Activated naive CD4-positive, alpha-beta T cell treated with anti-CD3 and anti-CD28 coated beads, Interleukin-2, amount 10 ng/mL, durations not matched to agents 7 days and 5 days (primary cell): ENCODE measurements at regions not wholly inside any gene's neighbourhood (a gene's known extent, or its start where the extent isn't known, plus 50 kb on each side); places are given as distances from the start of the nearest gene placed in this dataset.
A peak's percentile ranks its signal among the peaks of the same experiment; 100 is the strongest.

ENCODE experiments used
- CTCF ChIA-PET: fragments of 350-600 bp; sonication (Branson Sonifier 250); formaldehyde crosslinking; loops from one replicate; lab custom pipeline; 2021; ENCODE audit warnings: antibody characterized with exemption; lab: Charles Lee
- DNase-seq: peaks from one replicate; pipeline ENCODE4 v3.0.0-alpha.2; 2020
- H3K27ac Mint-ChIP-seq: one replicate; pipeline ENCODE4 v1.8.0; 2021; ENCODE audit warnings: mild to moderate bottlenecking, moderate library complexity, mixed read lengths
- H3K27me3 Mint-ChIP-seq: one replicate; pipeline ENCODE4 v1.8.0; 2021; ENCODE audit warnings: mild to moderate bottlenecking, mixed read lengths
- H3K36me3 Mint-ChIP-seq: one replicate; pipeline ENCODE4 v1.8.0; 2021; ENCODE audit warnings: mixed read lengths
- H3K4me1 Mint-ChIP-seq: one replicate; pipeline ENCODE4 v1.8.0; 2021; ENCODE audit warnings: mixed read lengths
- H3K4me3 Mint-ChIP-seq: one replicate; pipeline ENCODE4 v1.8.0; 2021; ENCODE audit warnings: mild to moderate bottlenecking, moderate library complexity, mixed read lengths
- H3K9me3 Mint-ChIP-seq: one replicate; pipeline ENCODE4 v1.8.0; 2021; ENCODE audit warnings: mixed read lengths

DNA sequence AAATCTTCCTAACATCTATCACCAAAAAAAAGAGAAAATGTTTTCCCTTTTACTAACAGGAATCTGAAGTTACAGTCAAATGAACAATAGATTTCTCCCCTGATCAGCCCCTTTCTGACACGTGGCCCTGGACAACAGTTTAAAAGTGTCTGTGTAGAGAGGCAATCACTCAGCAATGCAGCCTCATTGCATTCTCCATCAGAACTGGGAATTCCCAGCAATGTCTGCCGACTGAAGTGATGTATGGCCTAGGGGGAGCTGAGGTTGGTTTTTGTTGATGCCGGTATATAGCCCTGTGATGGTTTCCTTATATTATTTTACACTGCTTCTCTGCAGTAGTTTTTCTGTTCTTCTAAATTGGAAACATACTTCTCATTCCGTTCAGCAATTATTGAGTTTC, 904.3 kb upstream of the CDH8 start:
- Mint-ChIP-seq H3K27me3 (no peaks in the 10 kb centered on the region), H3K4me1 (no peaks in the 10 kb centered on the region), H3K36me3 (no peaks in the 10 kb centered on the region), H3K4me3 (no peak overlapping the region), H3K27ac (no peak overlapping the region), H3K9me3 (peaks cover 17% of the 10 kb centered on the region)
- CTCF ChIA-PET = no interaction called here
- no peak for DNase-seq

DNA sequence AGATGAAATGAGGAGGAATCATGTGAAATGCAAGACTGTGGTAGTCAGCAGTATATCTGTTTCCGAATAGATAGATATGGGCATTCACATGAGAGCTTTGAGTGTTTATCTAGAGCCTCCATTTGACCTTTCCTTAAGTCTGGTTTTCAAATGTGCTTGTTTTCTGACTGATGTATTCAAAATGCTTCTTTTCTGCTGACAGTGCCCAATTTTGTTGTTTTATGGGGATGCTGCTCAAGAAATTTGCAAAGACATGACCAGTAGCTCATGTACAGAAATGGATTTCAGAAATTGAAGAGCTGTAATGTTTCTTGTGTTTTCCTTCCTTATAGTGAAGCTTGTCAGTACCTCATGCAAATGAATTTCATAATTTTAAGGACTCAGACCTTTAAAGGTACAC, 903.4 kb upstream of the CDH8 start:
- no peaks in the 10 kb centered on the region for H3K36me3 Mint-ChIP-seq
- no peak overlapping the region for H3K27ac Mint-ChIP-seq
- DNase-seq = no peak
- peaks cover 17% of the 10 kb centered on the region for H3K9me3 Mint-ChIP-seq
- CTCF ChIA-PET = no interaction called here
- H3K4me3 Mint-ChIP-seq = no peak overlapping the region
- H3K4me1 Mint-ChIP-seq = no peaks in the 10 kb centered on the region
- H3K27me3 Mint-ChIP-seq = no peaks in the 10 kb centered on the region

DNA sequence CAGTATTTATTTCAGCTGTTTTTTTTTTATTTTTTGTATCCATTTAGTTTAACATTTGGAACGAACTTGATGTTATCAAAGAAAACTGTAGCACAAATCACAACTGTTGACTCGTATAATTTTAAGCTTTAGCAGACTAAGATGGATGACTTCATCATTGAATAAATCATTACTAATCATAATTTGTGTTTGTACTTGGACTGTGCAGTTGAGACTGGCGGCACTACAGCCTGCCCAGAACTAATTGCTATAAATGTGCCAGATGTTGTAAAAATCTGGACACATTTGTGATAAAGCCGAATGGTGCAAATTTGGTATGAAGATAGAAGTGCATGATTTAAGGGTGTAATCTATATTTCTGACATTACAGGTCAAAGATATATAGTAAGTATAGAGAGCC, 897.7 kb upstream of the CDH8 start:
- Mint-ChIP-seq H3K4me3 (no peak overlapping the region), H3K27ac (no peak overlapping the region), H3K4me1 (no peaks in the 10 kb centered on the region), H3K36me3 (no peaks in the 10 kb centered on the region), H3K27me3 (no peaks in the 10 kb centered on the region), H3K9me3 (peaks cover 17% of the 10 kb centered on the region)
- no peak for DNase-seq
- CTCF ChIA-PET = no interaction called here

DNA sequence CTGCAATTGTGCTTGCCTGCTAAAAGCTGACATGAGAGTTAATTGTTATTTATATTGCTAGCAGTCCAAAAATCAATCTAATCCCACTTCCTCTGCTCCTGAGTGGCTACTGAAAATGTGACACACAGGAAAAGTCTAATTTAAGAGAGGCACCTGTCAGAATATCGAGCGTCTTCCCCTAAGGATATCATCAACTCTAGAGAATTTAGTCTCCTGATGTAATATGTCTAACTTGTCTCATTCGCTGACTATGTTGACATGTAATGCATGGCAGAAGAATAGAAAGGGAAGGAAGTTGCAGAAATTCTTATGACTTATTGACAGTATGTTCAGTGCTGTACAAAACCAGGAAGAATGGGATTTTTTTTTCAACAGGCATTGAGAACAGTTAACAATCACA, 893.4 kb upstream of the CDH8 start:
- no peak for DNase-seq
- Mint-ChIP-seq H3K9me3 (peaks cover 15% of the 10 kb centered on the region), H3K4me1 (no peaks in the 10 kb centered on the region), H3K27me3 (no peaks in the 10 kb centered on the region), H3K36me3 (no peaks in the 10 kb centered on the region), H3K4me3 (no peak overlapping the region), H3K27ac (no peak overlapping the region)
- CTCF ChIA-PET = no interaction called here

DNA sequence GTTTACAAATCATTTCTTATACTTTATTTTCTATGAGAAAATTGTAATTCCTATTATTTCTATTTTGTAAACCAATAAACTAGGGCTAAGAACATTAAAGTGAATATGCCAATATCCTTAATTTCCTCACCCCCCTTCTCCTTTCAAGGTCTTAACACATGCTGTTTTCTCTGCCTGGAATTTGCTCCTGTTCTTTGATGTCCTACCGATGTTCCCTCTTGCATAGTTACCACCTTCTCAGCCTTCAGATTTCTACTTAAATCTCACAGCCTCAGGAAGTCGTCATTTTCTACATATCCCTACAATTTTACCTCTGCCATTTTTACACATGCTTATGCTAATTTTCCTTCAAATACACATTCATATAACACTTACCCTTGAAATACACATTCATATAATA, 890.9 kb upstream of the CDH8 start:
- H3K36me3 Mint-ChIP-seq = no peaks in the 10 kb centered on the region
- no peak overlapping the region for H3K27ac Mint-ChIP-seq
- DNase-seq = no peak
- H3K27me3 Mint-ChIP-seq = no peaks in the 10 kb centered on the region
- peaks cover 17% of the 10 kb centered on the region for H3K9me3 Mint-ChIP-seq
- H3K4me1 Mint-ChIP-seq = no peaks in the 10 kb centered on the region
- CTCF ChIA-PET = no interaction called here
- no peak overlapping the region for H3K4me3 Mint-ChIP-seq

DNA sequence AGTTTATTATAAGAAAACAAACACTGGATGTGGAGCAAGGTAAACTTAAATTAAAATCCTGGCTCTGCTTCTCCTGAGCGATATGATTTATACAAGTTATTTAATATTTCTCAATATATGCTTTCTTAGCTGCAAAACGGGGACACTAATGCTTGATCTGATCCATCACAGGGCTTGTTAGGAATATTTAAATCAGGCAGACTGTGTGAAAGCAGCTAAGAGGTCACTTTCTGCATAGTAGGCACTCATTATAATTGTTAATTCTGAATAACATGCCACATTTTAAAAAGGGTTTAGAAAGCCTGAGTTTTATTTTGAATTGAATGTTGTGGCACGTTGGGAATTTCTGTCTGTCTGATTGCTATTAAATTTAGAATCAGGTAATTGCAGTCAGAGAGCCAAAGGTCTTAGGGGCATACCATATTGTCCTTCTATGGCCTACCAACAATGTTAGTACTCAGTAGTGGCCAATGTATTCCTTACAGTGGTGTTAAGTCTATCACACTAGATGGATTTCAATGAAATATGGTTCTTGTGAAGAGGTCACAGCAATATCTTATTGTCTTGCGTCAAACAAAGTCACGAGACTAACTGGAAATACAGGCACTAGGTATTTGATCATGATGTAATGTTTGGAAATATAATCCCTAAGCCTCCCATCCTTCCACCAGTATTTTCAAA, 890.0 kb upstream of the CDH8 start:
- DNase-seq = no peak
- Mint-ChIP-seq H3K4me1 (no peaks in the 10 kb centered on the region), H3K27ac (no peak overlapping the region), H3K4me3 (no peak overlapping the region), H3K27me3 (no peaks in the 10 kb centered on the region), H3K36me3 (no peaks in the 10 kb centered on the region), H3K9me3 (peaks cover 17% of the 10 kb centered on the region)
- CTCF ChIA-PET = no interaction called here

DNA sequence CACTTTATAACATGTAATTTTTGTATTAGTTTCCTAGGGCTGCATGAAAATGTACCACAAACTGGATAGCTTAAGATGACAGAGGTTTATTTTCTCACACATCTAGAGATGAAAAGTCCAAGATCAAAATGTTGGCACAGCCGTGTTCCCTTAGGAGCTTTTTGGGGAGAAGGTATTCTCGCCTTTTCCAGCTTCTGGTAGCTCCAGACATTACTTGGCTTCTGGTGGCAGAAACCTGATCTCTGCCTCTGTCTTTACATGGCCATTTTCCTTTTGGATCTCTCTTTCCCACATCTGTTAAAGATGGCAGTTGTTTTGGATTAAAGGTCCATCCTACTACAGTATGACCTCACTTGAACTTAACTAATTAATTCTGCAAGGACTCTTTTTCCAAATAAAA, 885.7 kb upstream of the CDH8 start:
- no peak for DNase-seq
- no peaks in the 10 kb centered on the region for H3K4me1 Mint-ChIP-seq
- no peak overlapping the region for H3K27ac Mint-ChIP-seq
- CTCF ChIA-PET = no interaction called here
- H3K4me3 Mint-ChIP-seq = no peak overlapping the region
- H3K36me3 Mint-ChIP-seq = no peaks in the 10 kb centered on the region
- H3K27me3 Mint-ChIP-seq = no peaks in the 10 kb centered on the region
- H3K9me3 Mint-ChIP-seq = peaks cover 9% of the 10 kb centered on the region

DNA sequence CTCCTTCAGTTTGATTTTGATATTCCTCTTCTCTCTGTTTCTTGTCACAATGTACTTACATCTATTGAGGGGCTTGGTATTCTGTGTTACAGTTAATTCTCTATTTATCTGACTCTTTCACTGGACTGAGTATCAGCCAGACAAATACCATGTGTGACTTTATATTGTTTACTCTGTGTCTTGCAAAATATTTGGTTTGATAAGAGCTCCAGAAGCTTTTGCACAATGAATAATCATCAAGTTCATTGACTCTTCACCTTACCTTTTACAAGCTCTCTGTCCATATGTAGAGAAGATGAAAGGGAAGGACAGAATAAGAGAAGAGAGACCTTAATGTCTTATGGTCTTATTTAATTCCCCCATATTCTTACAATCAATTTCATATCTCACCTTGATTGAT, 877.7 kb upstream of the CDH8 start:
- Mint-ChIP-seq H3K4me3 (no peak overlapping the region), H3K27me3 (no peaks in the 10 kb centered on the region), H3K4me1 (no peaks in the 10 kb centered on the region), H3K9me3 (peaks cover 10% of the 10 kb centered on the region), H3K27ac (no peak overlapping the region), H3K36me3 (no peaks in the 10 kb centered on the region)
- CTCF ChIA-PET = no interaction called here
- no peak for DNase-seq

DNA sequence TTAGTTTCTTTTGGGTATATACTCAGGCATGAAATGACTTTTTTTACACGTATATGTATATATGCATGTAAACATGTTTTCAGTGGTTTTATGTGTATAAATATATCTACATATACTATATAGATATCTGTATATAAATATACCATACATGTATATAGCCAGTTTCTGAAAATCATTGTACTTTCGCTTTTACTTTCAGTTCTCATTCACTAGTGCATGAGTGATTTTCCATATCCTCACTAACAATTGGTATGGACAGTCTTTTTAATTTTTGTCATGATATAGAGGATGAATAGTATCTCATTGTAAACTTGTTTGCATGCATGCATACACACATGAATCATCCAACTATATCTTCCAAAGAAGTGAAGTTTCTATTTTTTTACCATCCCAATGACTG, 877.1 kb upstream of the CDH8 start:
- DNase-seq = no peak
- H3K4me3 Mint-ChIP-seq = no peak overlapping the region
- CTCF ChIA-PET = no interaction called here
- no peak overlapping the region for H3K27ac Mint-ChIP-seq
- H3K9me3 Mint-ChIP-seq = peaks cover 10% of the 10 kb centered on the region
- H3K36me3 Mint-ChIP-seq = no peaks in the 10 kb centered on the region
- no peaks in the 10 kb centered on the region for H3K27me3 Mint-ChIP-seq
- H3K4me1 Mint-ChIP-seq = no peaks in the 10 kb centered on the region

DNA sequence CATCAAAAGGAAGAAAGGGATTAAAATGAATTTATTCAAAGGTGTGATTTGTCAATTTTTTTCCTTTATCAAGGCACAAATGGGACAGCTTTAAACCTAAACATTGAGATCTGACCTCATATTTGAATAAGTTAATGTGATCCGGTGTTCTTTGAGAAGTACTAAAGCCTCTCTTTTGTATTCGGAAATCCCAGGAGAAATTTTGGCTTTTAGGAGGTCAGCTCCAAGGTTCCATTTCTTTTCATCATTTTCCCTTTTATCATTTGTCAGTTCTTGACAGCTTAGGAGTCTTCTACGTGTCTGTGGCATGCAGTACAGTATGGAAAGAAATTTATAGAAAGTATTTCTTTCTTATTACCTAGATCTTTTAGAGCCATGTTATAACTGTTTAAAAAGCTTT, 873.4 kb upstream of the CDH8 start:
- no peaks in the 10 kb centered on the region for H3K4me1 Mint-ChIP-seq
- no peak overlapping the region for H3K27ac Mint-ChIP-seq
- CTCF ChIA-PET = no interaction called here
- no peaks in the 10 kb centered on the region for H3K27me3 Mint-ChIP-seq
- no peaks in the 10 kb centered on the region for H3K36me3 Mint-ChIP-seq
- H3K9me3 Mint-ChIP-seq = peaks cover 15% of the 10 kb centered on the region
- H3K4me3 Mint-ChIP-seq = no peak overlapping the region
- no peak for DNase-seq

DNA sequence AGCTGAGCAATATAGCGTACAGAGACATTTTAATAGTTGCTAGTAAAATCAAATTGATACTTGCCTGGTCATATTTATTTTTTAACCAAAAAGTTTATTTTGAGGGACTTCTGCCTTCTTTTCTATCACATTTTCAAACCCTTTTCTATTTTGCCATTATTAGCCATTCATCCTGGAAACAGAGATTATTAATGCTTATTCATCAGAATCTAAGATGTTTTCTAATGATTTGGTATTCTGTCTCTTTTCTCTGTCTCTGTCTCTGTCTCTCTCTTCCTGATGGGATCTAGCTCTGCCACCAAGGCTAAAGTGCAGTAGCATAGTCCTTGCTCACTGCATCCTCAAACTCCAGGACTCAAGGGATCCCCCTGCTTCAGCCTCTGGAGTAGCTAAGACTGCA, 871.3 kb upstream of the CDH8 start:
- Mint-ChIP-seq H3K9me3 (peaks cover 14% of the 10 kb centered on the region), H3K4me1 (no peaks in the 10 kb centered on the region), H3K4me3 (no peak overlapping the region), H3K36me3 (no peaks in the 10 kb centered on the region), H3K27me3 (no peaks in the 10 kb centered on the region), H3K27ac (no peak overlapping the region)
- CTCF ChIA-PET = no interaction called here
- no peak for DNase-seq

DNA sequence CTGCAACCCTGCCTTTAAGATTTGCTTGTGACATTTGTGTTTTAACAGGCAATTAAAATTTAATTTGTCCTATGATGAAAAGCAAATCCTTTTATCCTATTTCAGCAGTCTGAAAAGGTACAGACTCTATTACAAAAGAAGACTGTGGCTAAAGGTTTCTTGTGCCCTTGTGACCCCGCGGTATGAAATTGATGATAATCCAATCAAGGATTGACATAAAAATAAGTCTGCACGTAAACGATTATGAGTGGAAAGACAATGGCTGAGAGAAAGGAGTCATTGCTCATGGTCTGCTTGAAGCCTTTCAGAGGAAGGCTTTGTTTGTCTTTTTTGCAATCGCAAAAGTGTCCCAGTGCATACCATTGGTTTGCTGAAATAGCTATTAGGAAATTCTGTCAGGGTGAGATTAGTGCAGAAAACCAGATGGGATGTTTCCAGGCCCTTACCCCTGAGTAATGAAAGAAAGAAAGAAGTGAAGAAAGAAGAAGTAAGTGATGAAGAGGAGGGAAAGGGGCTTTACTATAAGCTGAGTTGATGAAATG, 867.8 kb upstream of the CDH8 start:
- Mint-ChIP-seq H3K4me3 (no peak overlapping the region), H3K27me3 (no peaks in the 10 kb centered on the region), H3K36me3 (no peaks in the 10 kb centered on the region), H3K27ac (no peak overlapping the region), H3K9me3 (peaks cover 15% of the 10 kb centered on the region), H3K4me1 (no peaks in the 10 kb centered on the region)
- CTCF ChIA-PET = no interaction called here
- no peak for DNase-seq

DNA sequence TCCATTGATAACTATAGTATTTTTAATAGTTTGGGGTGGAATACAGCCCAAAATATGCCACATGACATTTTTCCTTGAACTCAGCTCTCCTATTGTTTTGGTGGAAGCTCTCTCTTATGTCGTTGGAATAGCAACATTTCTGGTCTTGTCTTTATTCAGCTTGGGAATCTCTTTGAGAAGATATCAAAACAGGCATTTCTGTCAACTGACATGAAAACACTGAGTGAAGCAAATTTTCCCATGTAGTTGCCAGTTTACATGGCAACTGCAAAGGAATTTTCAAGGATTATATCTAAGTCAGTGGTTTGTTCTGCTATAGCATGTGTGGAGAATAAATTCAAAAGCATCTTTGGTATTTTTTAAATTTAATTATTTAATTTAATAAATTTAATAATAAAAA, 863.5 kb upstream of the CDH8 start:
- Mint-ChIP-seq H3K27me3 (no peaks in the 10 kb centered on the region), H3K36me3 (no peaks in the 10 kb centered on the region), H3K4me1 (no peaks in the 10 kb centered on the region), H3K4me3 (no peak overlapping the region), H3K9me3 (peaks cover 15% of the 10 kb centered on the region), H3K27ac (no peak overlapping the region)
- DNase-seq = no peak
- CTCF ChIA-PET = no interaction called here

DNA sequence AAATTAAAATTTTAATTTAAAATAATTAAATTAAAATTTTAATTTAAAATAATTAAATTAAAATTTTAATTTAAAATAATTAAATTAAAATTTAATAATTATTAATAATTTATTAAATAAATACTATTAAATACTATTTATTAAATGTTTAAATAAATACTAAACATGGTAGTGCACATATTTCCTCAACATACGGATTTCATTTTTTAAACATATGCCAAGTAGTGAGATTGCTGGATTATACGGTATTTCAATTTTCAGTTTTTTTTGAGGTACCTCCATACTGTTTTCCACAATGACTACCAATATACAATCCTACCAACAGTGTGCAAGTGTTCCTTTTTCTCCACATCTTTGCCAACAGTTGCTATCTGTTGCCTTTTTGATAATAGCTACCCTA, 852.9 kb upstream of the CDH8 start:
- Mint-ChIP-seq H3K27me3 (no peaks in the 10 kb centered on the region), H3K4me1 (no peaks in the 10 kb centered on the region), H3K9me3 (peaks cover 15% of the 10 kb centered on the region), H3K27ac (peak overlapping the region; percentile 45), H3K36me3 (no peaks in the 10 kb centered on the region), H3K4me3 (no peak overlapping the region)
- DNase-seq = no peak
- CTCF ChIA-PET = no interaction called here

DNA sequence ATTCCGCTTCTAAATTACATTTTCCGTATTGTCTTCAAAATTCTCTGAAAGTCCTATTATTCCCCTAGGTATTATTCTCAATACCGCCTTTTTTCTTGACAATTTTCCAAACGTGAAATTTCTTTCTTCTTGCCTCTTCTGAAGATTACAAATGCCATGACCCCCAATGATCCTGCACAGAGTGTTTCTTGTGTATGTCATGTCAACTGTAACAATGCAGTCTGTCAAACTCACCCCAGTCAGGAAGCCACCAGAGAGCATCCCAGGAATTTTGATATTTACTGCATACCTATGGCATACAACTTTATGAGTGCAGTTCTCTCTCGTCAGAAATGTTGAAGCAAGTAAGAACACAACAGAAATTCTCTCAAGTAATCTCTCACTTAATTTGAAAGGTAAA, 847.3 kb upstream of the CDH8 start:
- Mint-ChIP-seq H3K36me3 (no peaks in the 10 kb centered on the region), H3K4me1 (no peaks in the 10 kb centered on the region), H3K4me3 (no peak overlapping the region), H3K27ac (no peak overlapping the region), H3K9me3 (peaks cover 17% of the 10 kb centered on the region), H3K27me3 (no peaks in the 10 kb centered on the region)
- CTCF ChIA-PET = no interaction called here
- DNase-seq = no peak
